HG02571 (cell line): ENCODE measurements at regions not wholly inside any gene's neighbourhood (a gene's known extent, or its start where the extent isn't known, plus 50 kb on each side); places are given as distances from the start of the nearest gene placed in this dataset.

Experiments used
- ATAC-seq: cut with Tn5 transposase; IDR thresholded peaks from one replicate; pipeline ENCODE4 v1.9.1; 2021; ENCODE audit warnings: mild to moderate bottlenecking, moderate library complexity; ENCODE audit not compliant: unreplicated experiment

DNA sequence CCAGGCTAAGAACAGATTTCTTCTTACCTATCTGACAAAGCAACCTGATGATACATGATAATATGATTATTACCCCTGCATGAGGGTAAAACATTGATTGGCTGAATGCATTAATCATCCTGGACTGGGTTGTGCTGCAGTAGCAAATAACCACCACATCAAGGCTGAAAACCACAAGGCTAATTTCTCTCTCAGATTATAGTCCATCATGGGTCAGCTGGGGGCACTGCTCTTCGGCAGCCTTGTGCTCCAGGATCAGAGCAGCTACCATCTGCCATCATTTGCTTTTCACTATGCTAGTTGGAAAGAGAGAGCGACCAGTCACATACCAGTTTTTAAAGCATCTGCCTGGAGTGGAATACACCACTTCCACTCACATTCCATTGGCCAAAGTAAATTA, 383.5 kb downstream of the RASEF start:
- ATAC-seq: no peak

DNA sequence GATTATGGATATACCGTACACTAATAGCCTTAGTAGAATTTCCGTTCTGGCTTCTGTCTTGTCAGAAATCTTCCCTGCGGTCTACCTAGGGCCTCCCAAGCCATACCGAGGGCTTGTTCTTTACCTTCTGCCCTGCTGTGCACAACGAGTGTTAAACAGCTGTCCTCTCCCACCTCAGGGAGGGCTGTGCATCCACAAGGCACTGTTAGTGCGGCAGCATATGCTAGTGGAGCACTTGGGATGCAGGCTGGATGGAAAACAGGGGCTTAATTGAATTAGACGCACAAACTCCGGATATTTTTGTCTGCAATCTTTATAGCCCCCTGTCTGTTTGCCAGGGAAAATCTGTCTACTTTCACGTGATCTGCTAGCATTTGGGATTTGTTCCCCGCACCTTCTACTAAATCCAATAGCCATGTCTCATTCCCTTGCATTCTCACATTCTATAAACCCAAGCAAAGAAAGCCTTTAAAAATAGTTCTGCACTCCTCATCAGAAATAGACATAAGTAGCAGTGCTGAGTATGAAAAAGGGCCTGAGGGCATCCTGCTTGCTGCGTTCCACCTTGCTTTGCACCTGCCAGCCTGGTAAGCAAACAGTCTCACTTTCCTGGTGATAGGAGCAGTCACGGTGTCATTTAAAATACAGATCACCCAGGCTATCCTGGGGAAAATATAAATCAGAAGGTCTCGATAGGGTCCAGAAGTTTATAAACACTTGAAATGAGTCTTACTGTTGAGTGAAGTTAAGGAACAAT, 382.6 kb downstream of the RASEF start:
- ATAC-seq: no peak

DNA sequence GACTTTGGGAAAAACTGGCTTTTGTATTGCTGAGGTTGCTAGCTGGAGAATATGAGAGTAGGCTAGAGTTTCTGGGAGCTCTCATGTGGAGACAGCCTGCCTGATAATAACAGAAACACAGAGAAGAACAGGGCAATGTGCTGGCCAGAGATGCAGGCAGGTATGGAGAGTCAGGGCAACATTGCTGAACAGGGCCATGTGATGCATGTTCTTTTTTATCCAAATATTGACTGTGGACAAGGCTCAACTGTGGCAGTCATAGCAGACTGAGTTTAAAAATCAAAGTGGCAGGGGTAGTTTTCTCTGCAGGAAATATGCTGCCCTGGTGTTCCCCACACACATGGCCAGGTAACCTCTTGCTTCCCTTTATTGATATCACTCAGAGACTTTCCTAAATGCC, 381.1 kb downstream of the RASEF start:
- no peak for ATAC-seq

DNA sequence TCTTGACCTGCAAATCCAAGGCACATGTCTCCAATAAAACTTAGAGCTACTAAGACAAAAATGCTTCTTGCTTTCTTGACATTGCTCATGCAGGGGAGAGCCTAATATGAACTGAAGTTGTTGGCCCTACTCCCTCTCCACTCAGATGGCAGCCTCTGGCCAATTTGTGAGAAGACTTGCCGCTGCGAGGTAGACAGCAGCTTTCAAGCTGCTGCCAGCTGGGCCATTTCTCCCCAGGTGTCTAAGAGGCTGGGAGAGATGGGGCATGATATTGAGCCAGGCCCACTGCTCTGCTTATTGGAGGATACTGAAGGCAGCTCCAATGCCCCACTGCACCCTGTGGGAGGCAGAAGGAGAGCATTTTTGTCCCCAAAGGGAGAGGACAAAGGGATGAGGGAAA, 380.5 kb downstream of the RASEF start:
- no peak for ATAC-seq

DNA sequence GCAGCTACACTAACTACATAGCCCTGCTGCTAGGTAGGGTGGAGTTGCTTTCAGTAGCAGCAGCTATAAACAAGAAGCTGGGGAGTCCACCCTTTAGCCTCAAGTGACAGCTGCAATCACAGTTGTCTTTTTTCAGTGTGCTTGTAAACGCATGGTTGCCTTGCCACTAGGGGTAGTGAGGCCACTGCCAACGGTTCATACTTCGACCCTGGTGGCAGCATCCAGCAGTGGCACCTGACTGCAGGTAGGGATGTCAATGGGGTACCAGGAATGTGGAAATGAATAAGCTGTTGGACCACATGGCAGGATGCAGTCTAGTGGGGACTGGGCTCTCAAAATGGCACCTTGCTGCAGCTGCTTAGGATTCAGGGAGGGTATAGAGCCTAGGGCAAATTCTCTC, 367.2 kb downstream of the RASEF start:
- ATAC-seq: no peak

DNA sequence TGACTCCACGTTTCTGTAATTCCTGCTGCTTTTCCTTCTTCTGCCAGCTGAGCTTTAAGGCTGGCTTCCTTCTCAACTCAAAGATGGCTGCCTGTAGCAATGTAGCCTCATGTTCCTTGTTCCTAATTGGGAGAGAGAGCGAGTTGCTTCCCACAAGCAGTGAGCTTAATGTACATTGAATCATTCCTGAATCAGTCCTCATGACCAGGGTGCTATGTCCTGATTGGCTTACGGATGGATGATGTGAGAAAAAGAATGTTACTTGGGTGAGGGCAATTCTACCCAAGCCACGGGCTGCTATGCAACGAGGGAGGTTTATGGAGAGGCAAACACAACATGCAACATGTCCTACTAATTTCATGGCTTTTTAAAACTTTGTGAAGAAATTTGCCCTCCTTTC, 356.2 kb downstream of the RASEF start:
- ATAC-seq: no peak

DNA sequence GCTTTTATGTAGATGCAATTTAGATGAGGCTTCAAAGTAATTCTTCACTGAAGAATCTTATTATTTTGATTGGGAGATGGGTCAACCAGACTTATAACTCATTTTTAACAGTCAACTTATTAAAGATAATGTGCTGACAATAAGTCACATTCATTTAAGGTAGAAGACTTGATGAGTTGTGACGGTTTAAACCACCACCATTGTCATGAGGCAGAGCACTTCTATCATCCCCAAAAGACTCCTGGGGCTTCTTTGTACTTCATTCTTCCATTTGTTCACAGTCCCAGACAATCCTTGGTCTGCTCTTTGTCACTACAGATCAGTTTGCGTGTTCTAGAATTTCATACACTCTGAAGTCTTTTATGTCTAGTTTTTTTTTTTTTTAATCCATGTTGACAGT, 346.1 kb downstream of the RASEF start:
- no peak for ATAC-seq

DNA sequence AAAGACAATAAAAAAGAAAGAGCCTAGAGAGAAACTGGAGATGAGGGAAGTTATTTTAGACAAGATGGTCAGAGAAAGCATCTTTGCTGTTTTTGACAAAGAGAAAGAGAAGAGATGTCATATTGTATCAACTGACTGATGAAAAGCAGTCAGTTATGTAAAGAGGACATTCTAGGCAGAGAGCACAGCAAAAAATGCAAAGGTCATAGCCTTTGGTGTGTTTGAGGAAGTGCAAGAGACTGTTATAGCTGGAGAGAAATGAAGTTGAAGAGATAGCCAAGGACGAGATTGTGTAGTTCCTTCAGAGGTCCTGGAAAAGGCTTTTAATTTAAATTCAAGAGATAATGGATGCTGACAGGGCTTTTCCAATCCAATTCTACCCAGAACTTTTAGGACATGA, 342.4 kb downstream of the RASEF start:
- ATAC-seq: no peak

DNA sequence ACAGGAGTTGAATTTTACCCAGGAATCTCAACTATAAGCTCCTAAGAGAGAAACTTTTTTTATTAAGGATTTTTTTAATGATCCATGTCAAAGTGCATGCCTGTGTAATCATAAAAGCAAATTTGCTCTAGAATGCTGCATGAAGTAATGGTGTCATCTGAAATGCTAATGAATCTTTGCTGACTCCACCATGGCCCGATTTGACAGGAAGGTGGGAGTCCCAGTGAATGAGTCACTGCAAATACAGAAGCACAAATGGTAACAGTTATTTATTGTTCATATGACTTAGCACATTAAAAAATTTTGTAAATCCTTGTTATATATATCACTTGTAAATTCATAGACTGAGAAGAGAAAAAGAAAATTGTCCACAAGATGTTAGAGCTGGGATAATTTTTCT, 341.3 kb downstream of the RASEF start:
- ATAC-seq: no peak

DNA sequence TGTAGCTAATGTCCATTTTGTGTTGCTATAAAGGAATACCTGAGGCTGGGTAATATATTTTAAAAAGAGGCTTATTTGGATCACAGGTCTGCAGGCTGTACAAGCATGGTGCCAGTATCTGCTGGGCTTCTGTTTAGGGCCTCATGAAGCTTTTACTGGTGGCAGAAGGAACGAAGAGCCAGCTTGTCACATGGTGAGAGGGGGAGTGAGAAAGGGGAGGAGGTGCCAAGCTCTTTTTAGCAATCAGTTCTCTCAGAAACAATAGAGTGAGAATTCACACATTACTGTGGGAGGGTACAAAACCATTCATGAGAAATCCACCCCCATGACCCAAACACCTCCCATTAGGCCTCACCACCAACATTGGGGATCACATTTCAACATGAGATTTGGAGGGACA, 340.9 kb downstream of the RASEF start:
- no peak for ATAC-seq

DNA sequence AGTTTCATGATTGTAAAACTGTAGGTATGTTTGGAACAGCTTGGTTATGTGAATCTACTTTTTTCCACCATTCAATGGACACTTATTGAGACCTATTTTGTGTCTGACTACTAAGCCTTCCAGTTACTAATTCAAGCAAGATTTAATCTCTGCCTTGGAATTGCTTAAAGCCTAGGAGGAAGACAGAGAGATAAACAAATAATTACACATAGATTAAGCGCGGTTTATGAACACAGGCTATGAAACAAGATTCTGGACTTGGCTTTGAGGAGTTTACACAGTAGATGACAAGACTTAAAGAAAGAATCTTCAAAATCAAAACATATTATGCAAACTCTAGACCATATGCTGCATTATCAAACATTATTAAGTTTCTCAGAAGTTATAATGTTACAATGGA, 340.4 kb downstream of the RASEF start:
- no peak for ATAC-seq

DNA sequence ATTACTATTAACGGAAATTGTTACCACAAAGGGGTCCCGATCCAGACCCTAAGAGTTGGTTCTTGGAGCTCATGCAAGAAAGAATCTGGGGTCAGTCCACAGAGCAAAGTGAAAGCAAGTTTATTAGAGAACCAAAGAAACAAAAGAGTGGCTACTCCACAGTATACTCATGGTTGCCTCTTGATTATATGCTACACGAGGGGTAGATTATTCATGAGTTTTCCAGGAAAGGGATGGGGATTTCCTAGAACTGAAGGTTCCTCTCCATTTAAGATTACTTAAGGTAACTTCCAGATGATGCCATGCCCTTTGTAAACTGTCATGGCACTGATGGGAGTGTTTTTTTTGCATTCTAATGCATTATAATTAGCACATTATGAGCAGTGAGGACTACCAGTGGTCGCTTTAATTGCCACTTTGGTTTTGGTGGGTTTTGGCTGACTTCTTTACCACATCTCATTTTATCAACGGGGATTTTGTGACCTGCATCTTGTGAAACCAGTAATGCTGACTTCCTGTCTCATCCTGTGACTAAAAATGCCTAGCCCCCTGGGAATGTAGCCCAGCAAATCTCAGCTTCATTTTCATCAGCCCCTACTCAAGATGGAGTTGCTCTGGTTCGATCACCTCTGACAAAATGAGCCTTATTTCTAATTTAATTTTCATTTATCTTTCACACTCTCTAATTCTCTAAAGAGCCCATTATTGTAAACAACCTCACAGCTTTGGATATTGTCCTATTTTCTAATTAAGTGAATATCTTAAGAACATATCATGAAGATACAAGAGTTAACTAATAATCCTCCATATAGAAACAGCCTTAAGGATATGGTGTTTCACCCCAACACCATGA, 336.3 kb downstream of the RASEF start:
- ATAC-seq: no peak

DNA sequence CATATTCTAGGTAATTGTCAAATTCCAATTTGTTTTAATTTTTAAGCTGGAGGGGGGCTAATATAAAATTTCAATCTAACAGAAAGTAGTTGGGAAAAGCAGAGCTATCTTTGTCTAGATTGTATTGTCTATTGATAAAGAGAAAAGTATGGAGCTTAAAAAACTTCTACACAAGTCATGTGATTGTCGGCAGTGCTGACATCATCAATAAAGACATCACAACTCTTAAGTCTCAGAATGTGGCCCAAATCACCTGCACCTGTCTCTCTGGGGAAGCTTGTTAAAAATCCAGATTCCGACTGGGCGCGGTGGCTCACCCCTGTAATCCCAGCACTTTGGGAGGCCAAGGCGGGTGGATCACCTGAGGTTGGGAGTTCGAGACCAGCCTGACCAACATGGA, 333.8 kb downstream of the RASEF start:
- ATAC-seq: no peak

DNA sequence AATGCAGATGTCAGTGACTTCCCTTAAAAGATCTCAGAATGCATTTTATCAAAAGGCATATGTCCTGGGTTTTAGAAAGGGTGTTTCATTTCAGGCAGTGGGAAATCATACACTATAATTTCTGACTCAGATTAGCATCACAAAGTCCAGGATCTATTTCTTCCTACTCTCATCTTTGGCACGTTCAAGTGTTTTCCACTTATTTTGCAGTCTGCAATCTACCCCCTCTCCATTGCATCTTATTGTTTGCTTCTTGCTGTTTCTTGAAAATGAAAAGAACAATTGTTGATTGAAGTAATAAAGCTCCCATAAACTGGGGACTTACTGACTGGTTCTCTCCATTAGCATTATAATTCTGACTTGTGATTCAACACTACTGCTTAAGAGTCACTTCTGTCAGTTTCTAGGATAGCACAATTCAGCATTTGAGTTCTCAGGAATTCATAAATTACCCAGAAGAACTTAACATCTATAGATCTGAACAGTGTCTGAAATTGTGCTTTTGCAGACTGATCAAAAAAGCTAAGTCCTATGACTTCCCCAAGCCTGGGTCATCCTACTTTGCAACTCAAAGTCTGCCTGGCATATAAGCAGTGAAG, 332.9 kb downstream of the RASEF start:
- no peak for ATAC-seq

DNA sequence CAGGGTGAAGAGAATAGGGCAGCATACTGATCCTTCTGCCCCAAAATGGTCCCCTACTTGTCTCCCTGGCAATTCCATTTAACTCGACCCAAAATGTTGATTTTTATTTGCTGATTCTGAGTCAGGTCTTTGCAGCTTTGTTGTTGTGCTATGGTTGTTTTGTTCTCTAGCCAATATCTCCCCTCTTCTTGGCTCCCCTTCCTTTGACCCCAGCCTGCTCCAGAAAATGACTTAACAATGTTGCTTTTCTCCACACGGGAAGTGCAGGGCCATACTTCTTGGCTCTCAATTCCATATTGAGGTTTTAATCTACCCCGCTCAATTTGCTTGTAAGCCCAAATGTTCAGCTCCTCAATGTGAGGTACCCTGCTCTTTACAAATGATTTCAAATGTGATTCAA, 330.0 kb downstream of the RASEF start:
- no peak for ATAC-seq

DNA sequence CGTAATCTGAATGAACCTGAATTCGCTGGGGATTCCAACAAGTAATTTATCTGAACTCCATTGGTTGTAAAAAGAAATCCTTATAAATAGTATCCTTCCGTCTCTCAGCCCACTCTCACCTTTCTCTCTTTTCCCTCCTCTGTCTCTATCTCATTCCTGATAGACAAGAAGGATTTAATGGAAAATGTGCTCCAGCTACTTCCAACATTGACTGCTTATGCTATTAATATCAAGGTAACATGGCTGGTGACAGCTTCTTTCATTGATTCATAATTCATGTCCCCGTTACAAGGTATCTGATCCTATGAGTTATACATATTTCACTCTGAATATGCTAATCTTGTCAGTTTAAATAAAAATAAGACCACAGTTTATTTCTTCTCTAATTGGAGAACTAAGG, 326.8 kb downstream of the RASEF start:
- no peak for ATAC-seq

DNA sequence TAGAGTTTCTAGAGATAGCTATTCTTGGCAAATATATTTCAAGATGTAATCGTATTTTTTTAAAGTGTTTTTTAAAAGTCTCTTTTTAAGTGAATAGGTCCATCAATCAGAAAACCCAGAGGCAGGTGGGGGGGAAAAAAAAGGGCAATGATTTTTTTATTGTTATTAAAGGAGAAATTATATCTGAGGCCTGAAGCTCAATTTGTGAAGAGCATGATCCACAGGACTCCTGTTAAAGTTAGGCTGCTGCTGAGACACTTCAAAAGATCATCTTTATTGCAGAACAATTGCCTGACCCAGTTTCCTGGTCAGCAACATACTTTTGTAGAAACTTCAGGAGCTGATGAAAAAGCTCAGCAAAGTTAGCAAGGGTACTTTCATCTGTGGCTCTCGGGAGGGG, 326.2 kb downstream of the RASEF start:
- ATAC-seq: no peak

DNA sequence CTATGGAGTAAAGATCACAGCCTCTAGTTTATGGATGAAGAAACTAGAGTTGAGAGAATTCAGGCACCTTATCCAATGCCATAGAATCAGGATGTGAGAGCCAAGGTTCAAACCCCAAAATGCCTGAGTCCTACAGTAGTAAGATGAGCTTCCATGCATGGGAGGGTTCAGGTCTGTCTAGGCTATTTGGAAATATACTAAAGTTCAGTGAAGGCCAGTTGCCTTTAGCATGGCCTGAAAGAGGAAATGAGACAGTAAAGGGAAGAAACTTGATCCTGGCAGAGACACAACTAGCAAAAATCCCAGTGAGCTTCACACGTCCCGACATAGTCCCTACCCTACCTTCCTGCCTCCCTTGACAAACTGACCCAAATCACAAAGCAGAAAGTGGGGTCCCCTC, 317.0 kb downstream of the RASEF start:
- ATAC-seq: no peak

DNA sequence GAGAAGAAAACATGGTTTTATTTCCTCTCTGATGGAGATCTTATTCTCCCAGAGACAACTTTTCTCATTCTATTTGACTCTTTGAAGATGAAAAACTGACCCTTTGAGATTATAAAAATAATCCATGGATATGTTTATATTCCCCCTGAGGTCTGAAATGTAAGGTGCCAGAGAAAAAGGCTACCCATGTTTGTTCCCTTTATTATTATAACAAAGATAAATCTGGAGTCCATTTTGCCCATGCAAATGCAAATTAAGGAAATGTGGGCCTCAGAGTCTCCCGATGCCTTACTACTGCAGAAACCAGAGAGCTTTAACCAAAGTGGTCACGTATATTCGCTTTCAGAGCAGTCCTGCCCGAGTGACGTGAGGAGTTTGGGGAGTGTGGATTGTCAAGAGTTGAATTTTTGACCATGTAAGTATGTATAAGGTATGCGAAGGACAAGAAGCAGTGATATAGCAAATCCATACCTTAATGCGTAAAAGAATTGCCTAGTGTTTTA, 312.5 kb downstream of the RASEF start:
- ATAC-seq: no peak

DNA sequence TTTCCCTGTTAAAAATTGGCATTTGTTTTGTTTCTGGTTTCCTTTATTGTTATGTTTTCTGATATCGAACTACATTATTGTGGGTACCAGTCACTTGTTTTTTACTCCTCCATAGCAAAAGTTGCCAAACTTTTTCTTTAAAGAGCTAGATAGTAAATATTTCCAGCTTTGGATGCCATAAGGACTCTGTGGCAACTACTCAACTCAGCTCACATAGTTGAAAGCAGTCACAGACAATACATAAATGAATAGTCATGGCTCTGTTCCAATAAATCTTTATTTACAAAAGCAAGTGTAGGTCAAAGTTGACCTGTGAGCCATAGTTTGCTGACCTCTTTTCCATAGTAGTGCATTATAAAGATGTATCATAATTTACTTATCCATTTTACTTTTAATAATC, 305.0 kb downstream of the RASEF start:
- no peak for ATAC-seq

DNA sequence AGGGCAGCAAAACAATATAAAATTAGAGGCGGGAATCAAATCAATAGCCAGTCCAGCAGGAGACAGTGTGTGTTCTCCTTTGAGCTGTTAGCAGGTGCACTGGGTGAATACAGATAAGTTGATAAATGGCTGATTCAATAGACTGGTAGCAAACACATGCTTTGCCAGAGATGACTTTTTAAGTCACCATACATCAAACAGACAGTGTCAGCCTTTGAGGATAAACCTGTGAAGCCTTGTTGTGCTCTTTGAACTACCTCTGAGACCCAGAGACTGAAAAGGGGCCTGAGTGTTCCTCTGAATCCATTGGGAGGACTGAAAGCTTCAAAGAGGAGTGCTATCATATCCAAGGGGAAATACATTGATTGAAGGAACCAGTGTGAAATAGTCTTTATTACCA, 301.9 kb downstream of the RASEF start:
- ATAC-seq: no peak

DNA sequence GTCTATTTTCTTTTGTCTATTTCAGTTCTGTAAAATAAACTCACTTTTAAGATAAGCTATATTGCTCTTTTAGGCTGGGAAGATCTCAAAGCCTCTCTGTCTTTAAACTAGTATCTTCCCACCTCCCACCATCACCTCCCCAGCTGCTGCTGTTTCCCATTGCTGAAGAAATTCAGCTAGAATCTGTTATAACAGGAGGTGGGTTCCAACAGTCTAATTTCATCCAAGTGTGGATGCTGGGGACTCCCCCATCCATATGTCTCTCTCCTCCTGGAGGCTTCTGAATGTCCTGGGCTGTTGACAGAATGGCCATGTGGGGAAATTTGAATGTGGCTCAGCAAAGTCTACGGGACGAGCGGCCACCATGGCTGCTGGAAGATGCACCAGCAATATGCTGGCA, 301.0 kb downstream of the RASEF start:
- ATAC-seq: no peak
